HG03159 (cell line): ENCODE measurements at regions not wholly inside any gene's neighbourhood (a gene's known extent, or its start where the extent isn't known, plus 50 kb on each side); places are given as distances from the start of the nearest gene placed in this dataset.

Experiments used
- ATAC-seq: cut with Tn5 transposase; IDR thresholded peaks from one replicate; pipeline ENCODE4 v1.9.1; 2021; ENCODE audit warnings: mild to moderate bottlenecking, moderate library complexity; ENCODE audit not compliant: unreplicated experiment

DNA sequence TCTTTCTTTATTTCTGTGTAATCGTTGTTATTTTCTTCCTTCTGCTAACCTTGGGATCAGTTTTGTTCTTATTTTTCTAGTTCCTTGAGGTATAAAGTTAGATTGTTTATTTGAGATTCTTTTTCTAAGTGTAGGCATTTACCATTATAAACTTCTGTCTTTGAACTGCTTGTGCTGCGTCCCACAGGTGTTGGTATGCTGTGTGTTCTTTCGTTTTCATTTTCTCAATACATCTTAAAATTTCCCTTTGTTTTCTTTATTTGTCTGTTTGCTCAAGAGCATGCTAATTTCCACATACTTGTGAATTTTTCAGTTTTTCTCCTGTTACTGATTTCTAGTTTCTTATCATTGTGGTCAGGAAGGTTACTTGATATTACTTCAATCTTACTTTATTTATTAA, 873.8 kb upstream of the GCFC2 start:
- ATAC-seq: no peak

DNA sequence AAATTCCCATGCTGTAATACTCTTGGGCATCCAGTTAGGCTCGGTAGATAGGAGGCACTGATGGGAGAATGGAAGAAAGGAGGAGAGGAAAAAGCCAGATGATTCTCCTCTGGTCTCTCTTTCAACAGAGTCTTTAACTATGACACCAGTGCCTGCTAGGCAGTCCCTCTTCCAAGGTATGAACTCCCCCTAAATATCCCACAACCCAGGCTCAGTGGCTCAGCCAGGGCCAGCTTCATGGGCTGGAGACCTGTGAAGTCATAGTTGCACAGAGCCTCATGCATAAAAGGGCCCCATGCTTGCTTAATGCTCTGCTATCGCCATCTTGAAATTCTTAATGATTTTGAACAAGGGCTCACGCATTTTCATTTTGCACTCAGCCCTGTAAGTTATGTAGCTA, 869.2 kb upstream of the GCFC2 start:
- no peak for ATAC-seq

- ATAC-seq: no peak
These were observed 862.3 kb upstream of the GCFC2 start for GRCh38 chr2:76572981-76573380.

- ATAC-seq: no peak
These were observed 859.1 kb upstream of the GCFC2 start for GRCh38 chr2:76569819-76570218.

DNA sequence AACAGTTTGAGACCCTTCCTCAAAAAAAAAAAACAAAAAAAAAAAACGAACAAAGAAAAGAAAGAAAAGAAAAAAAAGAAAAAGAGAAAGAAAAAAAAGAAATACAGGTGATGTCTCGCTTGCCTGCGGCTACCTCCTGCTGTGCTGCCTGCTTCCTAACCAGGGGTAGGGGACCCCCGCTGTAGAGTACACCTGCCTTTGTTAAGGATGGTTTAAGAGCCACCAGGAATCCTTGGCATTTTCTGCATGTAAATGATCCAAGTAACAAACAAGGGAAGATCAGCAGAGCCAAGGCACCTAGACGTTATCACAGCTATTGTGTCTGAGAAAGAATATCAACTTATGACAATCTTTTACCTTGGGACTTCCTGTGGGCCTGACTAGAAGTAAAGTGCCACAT, 856.8 kb upstream of the GCFC2 start:
- no peak for ATAC-seq

GRCh38 chr2:76564734-76565133, 854.0 kb upstream of the GCFC2 start:
- no peak for ATAC-seq

GRCh38 chr2:76563730-76564129, 853.0 kb upstream of the GCFC2 start:
- no peak for ATAC-seq

DNA sequence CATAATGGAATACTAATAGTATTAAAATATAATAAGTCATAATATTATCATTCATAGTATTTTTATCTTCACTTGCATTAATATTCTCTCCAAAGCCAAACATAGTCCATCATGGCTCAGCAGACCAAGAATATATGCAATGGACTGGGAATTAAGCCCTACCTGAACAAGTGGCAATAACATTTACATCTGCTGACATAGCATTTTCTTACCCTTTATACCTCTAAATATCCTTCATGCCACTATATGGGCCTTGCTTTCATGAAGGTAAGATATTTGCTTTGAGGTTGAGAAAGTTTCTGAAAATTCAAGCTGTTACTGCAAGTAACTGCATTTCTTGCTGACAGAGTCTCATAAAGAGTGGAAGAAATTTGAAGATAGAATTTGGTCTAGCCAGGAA, 847.4 kb upstream of the GCFC2 start:
- no peak for ATAC-seq

GRCh38 chr2:76556018-76556417, 845.3 kb upstream of the GCFC2 start:
- ATAC-seq: no peak

DNA sequence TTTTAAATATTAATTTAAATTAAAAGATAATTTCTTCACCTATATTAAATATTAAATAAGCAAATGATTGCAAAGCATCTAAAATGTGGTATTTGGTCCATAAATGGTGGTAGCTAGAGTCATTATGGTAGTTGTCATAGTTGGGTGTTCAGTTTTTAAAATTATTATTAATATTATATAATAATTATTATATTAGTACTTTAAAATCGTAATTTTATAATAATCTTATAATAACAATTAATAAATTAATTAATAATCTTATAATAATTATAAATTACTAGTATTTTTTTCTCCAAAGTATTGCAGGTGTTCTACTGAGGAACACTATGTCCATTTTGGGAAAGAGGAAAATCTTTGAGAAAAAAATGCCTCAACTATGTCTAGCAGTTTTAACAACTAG, 835.5 kb upstream of the GCFC2 start:
- ATAC-seq: no peak

- no peak for ATAC-seq
These were observed 834.2 kb upstream of the GCFC2 start for GRCh38 chr2:76544901-76545300.

GRCh38 chr2:76517574-76517909, 806.8 kb upstream of the GCFC2 start:
- ATAC-seq: no peak

GRCh38 chr2:76516861-76517573, 806.3 kb upstream of the GCFC2 start:
- ATAC-seq: no peak

DNA sequence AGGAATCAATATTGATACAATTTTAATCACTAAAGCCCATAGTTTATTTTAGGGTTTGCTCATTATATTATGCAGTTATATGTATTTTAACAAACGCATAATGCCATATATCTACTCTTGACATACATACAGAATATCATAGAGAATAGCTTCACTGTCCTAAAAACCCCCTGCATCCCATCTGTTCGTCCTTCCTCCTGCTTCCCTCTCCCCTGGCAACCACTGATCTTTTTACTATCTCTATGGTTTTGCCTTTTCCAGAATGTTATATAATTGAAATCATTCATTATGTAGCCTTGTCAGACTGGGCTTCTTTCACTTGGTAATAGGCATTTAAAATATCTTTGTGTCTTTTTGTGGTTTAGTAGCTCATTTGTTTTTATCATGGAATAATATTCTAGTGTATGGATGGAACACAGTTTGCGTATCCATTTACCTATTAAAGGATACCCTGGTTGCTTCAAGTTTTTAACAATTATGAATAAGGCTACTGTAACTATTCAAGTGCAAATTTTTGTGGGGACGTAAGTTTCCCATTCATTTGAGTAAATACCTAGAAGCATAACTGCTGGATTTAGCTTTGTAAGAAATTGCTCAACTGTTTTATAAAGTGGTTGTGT, 801.6 kb upstream of the GCFC2 start:
- no peak for ATAC-seq

- no peak for ATAC-seq
These were observed 795.8 kb upstream of the GCFC2 start for GRCh38 chr2:76506538-76506937.

DNA sequence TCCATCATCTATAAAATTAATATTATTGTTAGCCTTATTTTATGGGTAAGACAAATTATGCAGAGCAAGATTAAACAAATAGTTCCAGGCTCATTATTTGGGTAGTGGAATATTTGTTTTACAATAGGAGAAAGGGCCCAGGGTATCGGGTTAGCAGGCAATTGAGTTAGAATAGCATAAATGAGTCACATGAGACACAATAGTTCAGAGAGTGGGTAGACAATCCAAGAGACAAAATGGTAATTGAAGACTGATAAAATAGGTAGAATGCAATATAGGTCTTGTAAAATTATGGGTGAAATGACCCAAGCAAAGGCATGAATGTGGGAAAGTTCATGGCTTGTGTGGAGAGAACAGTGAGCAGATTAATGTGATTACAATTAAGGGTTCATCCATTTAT, 790.9 kb upstream of the GCFC2 start:
- no peak for ATAC-seq

- ATAC-seq: no peak
These were observed 787.6 kb upstream of the GCFC2 start for GRCh38 chr2:76498360-76498759.

- ATAC-seq: no peak
These were observed 780.8 kb upstream of the GCFC2 start for GRCh38 chr2:76491503-76491902.

DNA sequence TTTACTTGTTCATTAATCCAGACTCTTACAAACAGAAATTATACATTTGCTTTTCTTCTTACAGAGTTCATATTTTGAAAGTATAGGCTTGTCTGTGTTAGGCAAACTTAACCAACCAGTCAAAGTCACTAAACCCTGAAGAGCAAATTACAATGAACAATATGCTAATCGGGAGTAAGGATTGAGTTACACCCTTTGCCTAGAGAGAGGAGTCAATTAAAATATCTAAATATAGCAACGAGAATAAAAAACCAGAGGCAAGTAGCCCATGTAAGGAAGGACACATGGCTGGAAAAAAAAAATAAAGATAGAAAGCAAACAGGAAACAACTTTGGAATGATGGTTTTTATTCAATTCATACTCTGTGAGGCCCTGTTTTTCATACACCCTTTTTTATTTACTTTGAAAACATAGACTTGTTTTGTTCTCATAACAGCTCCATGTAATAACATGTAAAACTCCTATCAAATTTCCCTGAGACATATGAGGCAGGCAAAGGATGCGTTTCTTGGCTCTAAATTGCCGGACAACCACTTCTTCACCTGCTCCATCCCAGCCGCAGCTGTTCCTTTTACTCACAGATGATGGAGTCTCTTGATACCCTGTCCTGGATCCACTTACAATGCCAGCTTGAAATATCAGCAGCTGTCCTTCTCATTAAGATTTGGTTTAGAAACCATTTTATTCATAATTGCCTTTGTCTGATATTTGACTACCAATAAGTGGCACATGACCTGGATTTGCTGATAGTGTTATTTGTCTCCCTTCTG, 767.7 kb upstream of the GCFC2 start:
- no peak for ATAC-seq

DNA sequence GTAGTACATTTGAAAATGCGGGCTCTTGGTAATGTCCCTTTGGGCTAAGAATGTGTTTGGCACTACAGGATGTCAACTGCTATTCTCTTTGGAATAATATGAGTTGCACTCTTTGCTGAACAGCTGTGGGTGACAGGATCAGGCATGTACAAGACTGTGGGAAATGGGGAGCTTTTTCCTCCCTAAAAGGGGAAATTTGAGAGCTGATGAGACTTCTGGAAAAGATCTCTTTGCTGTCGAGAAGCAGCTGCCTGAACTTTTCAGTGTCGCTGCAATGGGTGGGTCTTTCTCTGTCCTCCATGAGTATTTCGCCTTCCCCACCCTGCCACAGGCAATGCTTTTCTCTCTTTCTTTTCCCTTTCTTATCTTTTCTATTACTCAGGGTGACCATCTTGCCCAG, 762.2 kb upstream of the GCFC2 start:
- ATAC-seq: no peak

- ATAC-seq: no peak
These were observed 758.4 kb upstream of the GCFC2 start for GRCh38 chr2:76469066-76469465.

GRCh38 chr2:76467326-76467725, 756.6 kb upstream of the GCFC2 start:
- ATAC-seq: no peak
